ENCODE measurements at regions not wholly inside any gene's neighbourhood (a gene's known extent, or its start where the extent isn't known, plus 50 kb on each side); places are given as distances from the start of the nearest gene placed in this dataset.

GRCh38 chr7:25978466-25978865, 173.5 kb upstream of the NFE2L3 start:
- no peak for DNase-seq

GRCh38 chr7:25979605-25980004, 172.4 kb upstream of the NFE2L3 start:
- DNase-seq: no peak

GRCh38 chr7:25982684-25983083, 169.3 kb upstream of the NFE2L3 start:
- no peak for DNase-seq

GRCh38 chr7:25985196-25985595, 166.8 kb upstream of the NFE2L3 start:
- no peak for DNase-seq

GRCh38 chr7:25988640-25989039, 163.4 kb upstream of the NFE2L3 start:
- no peak for DNase-seq

GRCh38 chr7:25989140-25989705, 162.8 kb upstream of the NFE2L3 start:
- peak; percentile 45 to 47 for DNase-seq

GRCh38 chr7:25994433-25994994, 157.5 kb upstream of the NFE2L3 start:
- no peak for DNase-seq

- DNase-seq: no peak
Observed at GRCh38 chr7:25995216-25995615, 156.8 kb upstream of the NFE2L3 start.

GRCh38 chr7:25996006-25996408, 156.0 kb upstream of the NFE2L3 start:
- no peak for DNase-seq

GRCh38 chr7:25998499-25998898, 153.5 kb upstream of the NFE2L3 start:
- no peak for DNase-seq

GRCh38 chr7:26000841-26001240, 151.2 kb upstream of the NFE2L3 start:
- DNase-seq: no peak

- DNase-seq: no peak
Observed at GRCh38 chr7:26001662-26002244, 150.2 kb upstream of the NFE2L3 start.

- DNase-seq: no peak
Observed at GRCh38 chr7:26005683-26006410, 146.2 kb upstream of the NFE2L3 start.

- DNase-seq: no peak
Observed at GRCh38 chr7:26006426-26006825, 145.6 kb upstream of the NFE2L3 start.

GRCh38 chr7:26007510-26007909, 144.5 kb upstream of the NFE2L3 start:
- DNase-seq: no peak

GRCh38 chr7:26008428-26008827, 143.6 kb upstream of the NFE2L3 start:
- no peak for DNase-seq

- no peak for DNase-seq
Observed at GRCh38 chr7:26011039-26011696, 140.8 kb upstream of the NFE2L3 start.

- peak in 1 of 2 donors; percentile 22 for DNase-seq
Observed at GRCh38 chr7:26013551-26014083, 138.4 kb upstream of the NFE2L3 start.

GRCh38 chr7:26022982-26023381, 129.0 kb upstream of the NFE2L3 start:
- no peak for DNase-seq

- DNase-seq: no peak
Observed at GRCh38 chr7:26029911-26030310, 122.1 kb upstream of the NFE2L3 start.

- no peak for DNase-seq
Observed at GRCh38 chr7:26034391-26034790, 117.6 kb upstream of the NFE2L3 start.

GRCh38 chr7:26035552-26035951, 116.4 kb upstream of the NFE2L3 start:
- no peak for DNase-seq
